Left lung (tissue), 4 donors: ENCODE measurements at regions not wholly inside any gene's neighbourhood (a gene's known extent, or its start where the extent isn't known, plus 50 kb on each side); places are given as distances from the start of the nearest gene placed in this dataset.

Experiments used
- ATAC-seq: fragments of 200-7000 bp; cut with Tn5 transposase; one replicate; pipeline ENCODE4 v1.9.1; 2020; ENCODE audit warnings: moderate library complexity
- DNase-seq, 4 donors: peaks; one replicate each; pipeline ENCODE4 v3.0.0-alpha.2; 2013 to 2020
- H3K27ac ChIP-seq, 2 donors: fragments of 200-600 bp; sonication (generic) in 1 of 2; one replicate each; pipeline versions ENCODE4 v1.5.0 to v1.8.0; 2020 to 2021
- H3K27me3 ChIP-seq, 2 donors: fragments of 200-600 bp; sonication (generic) in 1 of 2; one replicate each; pipeline versions ENCODE4 v1.5.0 to v1.8.0; 2020 to 2021
- H3K36me3 ChIP-seq, 2 donors: fragments of 200-600 bp; sonication (generic) in 1 of 2; one replicate each; pipeline versions ENCODE4 v1.5.0 to v1.8.0; 2020 to 2021
- H3K4me1 ChIP-seq, 2 donors: fragments of 200-600 bp; one replicate each; pipeline ENCODE4 v1.8.0; 2021
- H3K4me3 ChIP-seq, 2 donors: fragments of 200-600 bp; sonication (generic) in 1 of 2; one replicate each; pipeline versions ENCODE4 v1.5.0 to v1.8.0; 2020 to 2021; ENCODE audit warnings: mild to moderate bottlenecking in 1 of 2
- H3K9me3 ChIP-seq, 2 donors: fragments of 200-600 bp; sonication (generic) in 1 of 2; one replicate each; pipeline versions ENCODE4 v1.5.0 to v1.8.0; 2020 to 2021
- intact Hi-C, 2 donors: fragments of 100-400 bp; cut with DNase I; formaldehyde crosslinking; loops; one replicate each; pipeline versions ENCODE4 v1.11.2 to v1.14.2; 2022
- TF ChIP-seq, protein P1 (sequence below), 2 donors: fragments of 200-600 bp; sonication (generic) in 1 of 2; IDR thresholded peaks; one replicate each; pipeline versions ENCODE4 v1.5.0 to v1.8.0; 2021; ENCODE audit warnings: antibody characterized with exemption in 2 of 2
- donor health status: DM: no; HTN: yes; CAD: no.
- donor health status: DM: no; HTN: no; CAD: no.

DNA sequence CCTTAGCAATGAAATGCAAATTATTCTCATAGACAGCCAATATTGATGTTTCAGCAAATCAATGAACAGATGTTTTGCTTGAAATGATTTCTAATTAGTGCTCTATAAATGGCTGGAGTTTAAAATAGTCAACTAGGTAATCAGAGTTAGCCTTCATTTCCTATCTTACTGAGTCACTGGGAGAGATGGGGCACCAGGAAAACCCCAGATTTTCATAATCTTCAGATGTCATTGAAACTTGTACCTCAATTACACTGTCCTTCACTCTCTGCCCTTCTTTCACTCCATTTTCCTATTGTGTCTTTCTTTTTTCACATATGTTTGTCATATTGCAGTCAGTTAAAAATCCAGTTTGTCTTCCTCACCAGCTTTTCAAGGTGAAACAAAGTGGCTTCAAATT is 92.7 kb downstream of the C12orf75 start:
- no peaks in the 10 kb centered on the region for H3K27me3 ChIP-seq
- intact Hi-C loops, result loop anchor here in 1 of 2 donors (5.0 kb wide), 2 partner anchors 714 to 799 kb away; partner anchors contain the start of gene NUAK1
- TF ChIP-seq, protein P1, sequence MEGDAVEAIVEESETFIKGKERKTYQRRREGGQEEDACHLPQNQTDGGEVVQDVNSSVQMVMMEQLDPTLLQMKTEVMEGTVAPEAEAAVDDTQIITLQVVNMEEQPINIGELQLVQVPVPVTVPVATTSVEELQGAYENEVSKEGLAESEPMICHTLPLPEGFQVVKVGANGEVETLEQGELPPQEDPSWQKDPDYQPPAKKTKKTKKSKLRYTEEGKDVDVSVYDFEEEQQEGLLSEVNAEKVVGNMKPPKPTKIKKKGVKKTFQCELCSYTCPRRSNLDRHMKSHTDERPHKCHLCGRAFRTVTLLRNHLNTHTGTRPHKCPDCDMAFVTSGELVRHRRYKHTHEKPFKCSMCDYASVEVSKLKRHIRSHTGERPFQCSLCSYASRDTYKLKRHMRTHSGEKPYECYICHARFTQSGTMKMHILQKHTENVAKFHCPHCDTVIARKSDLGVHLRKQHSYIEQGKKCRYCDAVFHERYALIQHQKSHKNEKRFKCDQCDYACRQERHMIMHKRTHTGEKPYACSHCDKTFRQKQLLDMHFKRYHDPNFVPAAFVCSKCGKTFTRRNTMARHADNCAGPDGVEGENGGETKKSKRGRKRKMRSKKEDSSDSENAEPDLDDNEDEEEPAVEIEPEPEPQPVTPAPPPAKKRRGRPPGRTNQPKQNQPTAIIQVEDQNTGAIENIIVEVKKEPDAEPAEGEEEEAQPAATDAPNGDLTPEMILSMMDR (IDR thresholded peaks at IDR 0.05), result no peak
- ATAC-seq, result no peak
- H3K9me3 ChIP-seq, result no peaks in the 10 kb centered on the region
- no peak for DNase-seq
- no peaks in the 10 kb centered on the region for H3K4me1 ChIP-seq
- no peak overlapping the region for H3K4me3 ChIP-seq
- H3K27ac ChIP-seq, result no peak overlapping the region
- H3K36me3 ChIP-seq, result no peaks in the 10 kb centered on the region

DNA sequence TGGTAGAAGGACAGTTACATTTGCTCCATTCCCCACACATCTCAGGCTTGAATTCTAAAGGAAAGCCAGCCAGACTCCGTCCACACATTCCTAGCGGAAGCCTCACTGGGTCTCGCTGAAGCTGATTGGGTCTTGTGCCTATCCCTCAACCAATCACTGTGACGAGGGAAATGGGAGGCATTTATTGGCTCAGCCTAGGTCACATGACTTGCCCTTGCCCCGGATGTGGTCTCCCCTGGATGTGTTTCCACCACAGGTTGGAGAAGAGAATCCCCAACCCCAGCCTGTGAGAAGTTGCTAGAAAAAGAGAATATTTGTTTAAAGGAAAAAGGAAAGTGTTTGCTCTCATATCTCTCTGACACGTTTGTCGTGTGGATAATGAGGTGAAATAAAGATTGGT is 93.4 kb downstream of the C12orf75 start:
- H3K36me3 ChIP-seq, result no peaks in the 10 kb centered on the region
- H3K27me3 ChIP-seq, result no peaks in the 10 kb centered on the region
- no peaks in the 10 kb centered on the region for H3K4me1 ChIP-seq
- H3K4me3 ChIP-seq, result no peak overlapping the region
- no peak for DNase-seq
- intact Hi-C loops, result loop anchor here in 1 of 2 donors (5.0 kb wide), 2 partner anchors 713 to 798 kb away; partner anchors contain the start of gene NUAK1
- no peak for ATAC-seq
- H3K27ac ChIP-seq, result no peak overlapping the region
- TF ChIP-seq, protein P1 (IDR thresholded peaks at IDR 0.05), result no peak
- no peaks in the 10 kb centered on the region for H3K9me3 ChIP-seq

DNA sequence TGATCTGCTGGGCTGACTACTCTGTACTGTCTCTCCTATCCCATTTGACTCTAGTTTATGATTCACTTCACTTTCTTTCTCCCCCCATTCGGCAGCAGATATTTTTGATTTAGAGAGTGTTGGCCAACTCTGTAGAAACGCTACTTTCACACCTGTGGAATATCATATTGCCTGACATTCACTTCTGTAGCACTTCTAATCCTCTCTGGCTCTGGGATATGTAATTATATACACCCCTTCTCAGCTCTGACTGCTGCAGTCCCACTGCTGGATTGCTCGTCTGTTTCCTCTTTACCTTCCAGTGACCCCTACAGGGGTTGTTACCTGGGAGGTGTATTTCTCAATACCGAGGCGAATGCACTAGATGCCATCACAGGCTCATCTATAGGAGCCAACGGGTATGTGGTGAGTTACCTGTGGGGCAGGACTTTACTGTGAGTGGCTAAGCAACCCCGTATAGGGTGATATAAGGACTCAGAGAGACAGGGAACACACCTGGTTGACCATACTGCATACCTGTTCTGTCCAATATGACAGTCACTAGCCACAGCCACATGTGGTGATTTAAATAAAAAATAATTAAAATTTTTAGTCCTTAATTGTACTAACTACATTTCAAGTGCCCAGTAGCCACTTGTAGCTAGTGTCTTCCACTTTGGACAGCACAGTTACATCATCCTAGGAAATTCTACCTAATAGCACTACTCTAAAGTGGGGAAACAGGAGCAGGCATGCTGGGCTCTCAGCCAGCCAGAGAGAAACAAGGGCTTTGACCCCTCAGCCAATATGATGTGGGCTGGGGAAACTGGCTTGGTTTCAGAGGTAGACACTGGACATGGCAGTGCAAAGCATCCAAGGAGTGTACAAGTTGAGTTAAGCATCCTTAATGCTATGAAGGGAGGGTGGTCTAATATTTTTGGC is 95.0 kb downstream of the C12orf75 start:
- Histone ChIP-seq H3K27me3 (no peaks in the 10 kb centered on the region), H3K27ac (no peak overlapping the region), H3K4me1 (no peaks in the 10 kb centered on the region), H3K9me3 (no peaks in the 10 kb centered on the region), H3K36me3 (no peaks in the 10 kb centered on the region), H3K4me3 (no peak overlapping the region)
- ATAC-seq (no peak), DNase-seq (no peak)
- intact Hi-C loops, result no loop called here
- TF ChIP-seq, protein P1 (IDR thresholded peaks at IDR 0.05), result no peak

DNA sequence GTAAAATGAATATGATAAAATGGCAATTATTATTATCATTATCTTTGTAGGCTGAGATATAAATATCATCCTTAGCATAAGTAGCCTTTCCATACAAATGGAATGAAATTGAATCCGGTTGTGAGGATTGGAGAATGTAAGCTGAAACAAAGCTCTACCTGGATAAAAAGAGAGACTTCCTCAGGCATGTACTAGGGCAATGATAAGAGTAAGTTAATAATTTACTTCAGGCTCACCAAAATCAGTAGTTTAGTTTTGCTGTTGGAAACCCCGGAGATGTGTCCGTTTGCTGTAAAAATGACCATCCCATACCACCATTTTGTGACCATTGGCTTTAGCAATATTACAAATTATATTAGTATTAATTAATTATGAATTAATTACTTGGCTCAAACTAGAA is 96.3 kb downstream of the C12orf75 start:
- Histone ChIP-seq H3K27ac (no peak overlapping the region), H3K4me3 (no peak overlapping the region), H3K4me1 (no peaks in the 10 kb centered on the region), H3K27me3 (no peaks in the 10 kb centered on the region), H3K9me3 (no peaks in the 10 kb centered on the region), H3K36me3 (no peaks in the 10 kb centered on the region)
- no peak for ATAC-seq
- DNase-seq, result no peak
- TF ChIP-seq, protein P1 (IDR thresholded peaks at IDR 0.05), result no peak
- intact Hi-C loops, result no loop called here

DNA sequence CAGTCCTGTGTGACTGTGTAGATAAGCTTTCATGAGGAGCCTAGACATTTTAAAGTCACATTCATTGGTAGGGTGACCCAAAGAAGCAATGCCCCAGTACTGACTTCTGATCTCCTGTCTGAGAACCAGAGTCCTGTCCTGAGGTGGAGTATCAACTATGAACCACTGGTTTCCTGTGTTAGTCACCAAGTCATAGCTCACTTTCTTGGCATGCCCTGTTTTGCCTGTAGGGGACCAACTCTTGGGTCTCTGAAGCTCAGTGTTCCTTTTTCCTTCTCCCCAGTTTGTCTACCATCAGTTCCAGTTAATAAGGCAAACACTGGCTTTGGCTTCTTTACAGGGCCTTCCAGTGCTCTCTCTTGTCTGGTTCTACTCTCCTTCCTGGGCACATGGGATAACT is 97.4 kb downstream of the C12orf75 start:
- no peaks in the 10 kb centered on the region for H3K4me1 ChIP-seq
- no peak for DNase-seq
- no peak overlapping the region for H3K4me3 ChIP-seq
- no peak overlapping the region for H3K27ac ChIP-seq
- no peaks in the 10 kb centered on the region for H3K9me3 ChIP-seq
- H3K27me3 ChIP-seq, result no peaks in the 10 kb centered on the region
- no peak for ATAC-seq
- H3K36me3 ChIP-seq, result no peaks in the 10 kb centered on the region
- intact Hi-C loops, result no loop called here
- TF ChIP-seq, protein P1 (IDR thresholded peaks at IDR 0.05), result no peak
